SH-SY5Y (cell line): ENCODE measurements at regions not wholly inside any gene's neighbourhood (a gene's known extent, or its start where the extent isn't known, plus 50 kb on each side); places are given as distances from the start of the nearest gene placed in this dataset.

Source experiments
- GATA2 ChIP-seq: IDR thresholded peaks from 2 replicates; pipeline ENCODE4 v1.6.1; 2011; ENCODE audit warnings: mild to moderate bottlenecking, low read depth, low read length
- GATA3 ChIP-seq: IDR thresholded peaks from 2 replicates; pipeline ENCODE4 v1.6.1; 2011; ENCODE audit warnings: low read depth, mild to moderate bottlenecking, low read length, moderate library complexity

DNA sequence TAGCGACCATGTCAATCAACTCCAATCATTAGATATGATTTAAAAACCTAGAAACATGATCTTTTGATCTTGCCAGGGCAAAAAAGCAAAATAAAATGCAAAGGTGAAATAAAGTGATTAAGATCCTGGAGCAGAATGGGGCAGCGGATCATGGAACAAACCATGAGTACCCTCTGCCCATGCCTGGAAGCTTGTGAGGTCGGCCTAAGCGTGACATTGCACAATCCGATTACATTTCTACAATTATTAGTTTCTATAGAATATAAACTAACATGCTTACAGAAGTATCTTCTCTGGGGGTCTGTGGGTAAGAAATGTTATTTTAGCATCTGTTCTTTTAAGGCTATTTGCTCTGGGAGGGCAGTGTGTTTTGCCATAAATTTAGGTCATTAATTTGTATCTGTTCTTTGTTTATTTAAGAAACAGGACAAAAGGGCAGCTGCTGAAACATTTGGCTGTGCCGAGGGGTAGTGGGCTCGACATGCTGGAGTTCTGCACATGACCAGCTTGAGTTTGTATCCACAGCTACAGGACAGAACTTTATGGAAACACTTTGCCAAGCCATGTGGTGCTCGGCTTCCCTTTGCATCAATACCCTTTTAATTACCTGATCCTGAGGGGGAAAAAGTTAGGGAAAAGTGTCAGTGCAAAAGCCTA, 55.9 kb downstream of the ZBTB18 start:
- TF ChIP-seq GATA2 (no peak), GATA3 (no peak)
